Thyroid gland (tissue), 4 donors: ENCODE measurements at regions not wholly inside any gene's neighbourhood (a gene's known extent, or its start where the extent isn't known, plus 50 kb on each side); places are given as distances from the start of the nearest gene placed in this dataset.

Experiments
- DNase-seq, 2 donors: peaks; one replicate each; pipeline ENCODE4 v3.0.0-alpha.2; 2019
- H3K27ac ChIP-seq, 3 donors: fragments of 200-600 bp; sonication (generic); 1 replicate in 2 of 3; 2 replicates in 1 of 3; pipeline ENCODE4 v1.5.1; 2016 to 2019; ENCODE audit warnings: mild to moderate bottlenecking in 1 of 3, moderate library complexity in 1 of 3
- H3K27me3 ChIP-seq: fragments of 200-600 bp; sonication (generic); one replicate; pipeline ENCODE4 v1.5.1; 2019
- H3K36me3 ChIP-seq, 2 donors: fragments of 200-600 bp; sonication (generic); one replicate each; pipeline ENCODE4 v1.5.1; 2016 to 2019
- H3K4me1 ChIP-seq, 2 donors: fragments of 200-600 bp; sonication (generic); one replicate each; pipeline ENCODE4 v1.5.1; 2017 to 2019
- H3K4me3 ChIP-seq, 3 donors: fragments of 200-600 bp; sonication (generic); replicated peaks in 1 of 3; 1 replicate in 2 of 3; 2 replicates in 1 of 3; pipeline ENCODE4 v1.5.1; 2016; ENCODE audit warnings: mild to moderate bottlenecking in 1 of 3
- H3K9me3 ChIP-seq: fragments of 200-600 bp; sonication (generic); one replicate; pipeline ENCODE4 v1.5.1; 2017
- CTCF ChIP-seq, 6 experiments: fragments of 200-600 bp in 3 of 6; fragments of 450-650 bp in 3 of 6; sonication (generic) in 3 of 6; IDR thresholded peaks; one replicate each; pipeline ENCODE4 v1.5.1; 2016 to 2019; ENCODE audit warnings: antibody characterized with exemption in 6 of 6, mild to moderate bottlenecking in 2 of 6, inconsistent platforms in 1 of 6, moderate library complexity in 1 of 6
- POLR2A ChIP-seq, 2 donors: fragments of 450-650 bp; IDR thresholded peaks; one replicate each; pipeline ENCODE4 v1.6.1; 2017; ENCODE audit warnings: antibody characterized with exemption in 2 of 2, mild to moderate bottlenecking in 2 of 2, moderate library complexity in 1 of 2
- WGBS, 2 donors: methylation state at CpG; one replicate each; pipeline ENCODE4 v1.1.5; 2017; 5-methylcytosine and 5-hydroxymethylcytosine counted together
- intact Hi-C: fragments of 100-400 bp; cut with DNase I; formaldehyde crosslinking; loops from one replicate; pipeline ENCODE4 v1.15.1; 2023

- no peak overlapping the region for H3K27ac ChIP-seq
- no peaks in the 10 kb centered on the region for H3K27me3 ChIP-seq
- H3K9me3 ChIP-seq, result no peaks in the 10 kb centered on the region
- WGBS, 2 donors, result 78 to 79% methylated on average over 3 of the region's 3 CpGs
- no peak for TF ChIP-seq CTCF (IDR thresholded peaks at IDR 0.05)
- H3K4me3 ChIP-seq, result no peak overlapping the region
- no peaks in the 10 kb centered on the region for H3K36me3 ChIP-seq
- H3K4me1 ChIP-seq, result no peaks in the 10 kb centered on the region
- intact Hi-C loops, result no loop called here
- no peak for DNase-seq
Observed at GRCh38 chr11:101362643-101363042, 221.2 kb downstream of the TRPC6 start.

- Histone ChIP-seq H3K9me3 (no peaks in the 10 kb centered on the region), H3K36me3 (no peaks in the 10 kb centered on the region), H3K4me1 (no peaks in the 10 kb centered on the region), H3K27me3 (no peaks in the 10 kb centered on the region), H3K27ac (no peak overlapping the region), H3K4me3 (no peak overlapping the region)
- 76 to 82% methylated on average over 1 of the region's 1 CpG for WGBS, 2 donors
- intact Hi-C loops, result no loop called here
- no peak for TF ChIP-seq POLR2A (IDR thresholded peaks at IDR 0.05)
- no peak for TF ChIP-seq CTCF (IDR thresholded peaks at IDR 0.05)
- DNase-seq, result no peak
Observed at GRCh38 chr11:101357771-101358170, 226.0 kb downstream of the TRPC6 start.

- H3K9me3 ChIP-seq, result no peaks in the 10 kb centered on the region
- no peak overlapping the region for H3K4me3 ChIP-seq
- 77 to 89% methylated on average over 4 of the region's 4 CpGs for WGBS, 2 donors
- H3K27me3 ChIP-seq, result no peaks in the 10 kb centered on the region
- no peaks in the 10 kb centered on the region for H3K36me3 ChIP-seq
- TF ChIP-seq POLR2A (IDR thresholded peaks at IDR 0.05), result no peak
- TF ChIP-seq CTCF (IDR thresholded peaks at IDR 0.05), result no peak
- H3K27ac ChIP-seq, result no peak overlapping the region
- intact Hi-C loops, result no loop called here
- DNase-seq, result no peak
- H3K4me1 ChIP-seq, result no peaks in the 10 kb centered on the region
Observed at GRCh38 chr11:101354801-101355200, 225.2 kb upstream of the PGR start.

GRCh38 chr11:101348786-101349185, 219.2 kb upstream of the PGR start:
- no peaks in the 10 kb centered on the region for H3K27me3 ChIP-seq
- no peaks in the 10 kb centered on the region for H3K4me1 ChIP-seq
- DNase-seq, result no peak
- 70 to 76% methylated on average over 3 of the region's 3 CpGs for WGBS, 2 donors
- no peak overlapping the region for H3K27ac ChIP-seq
- intact Hi-C loops, result no loop called here
- H3K36me3 ChIP-seq, result no peaks in the 10 kb centered on the region
- TF ChIP-seq CTCF (IDR thresholded peaks at IDR 0.05), result no peak
- no peak for TF ChIP-seq POLR2A (IDR thresholded peaks at IDR 0.05)
- no peaks in the 10 kb centered on the region for H3K9me3 ChIP-seq
- H3K4me3 ChIP-seq, result no peak overlapping the region

- no peak overlapping the region for H3K4me3 ChIP-seq
- H3K27ac ChIP-seq, result no peak overlapping the region
Observed at GRCh38 chr11:101346591-101346990, 217.0 kb upstream of the PGR start.

More at GRCh38 chr11:101346591-101346990, 217.0 kb upstream of the PGR start:
- TF ChIP-seq CTCF (IDR thresholded peaks at IDR 0.05) (no peak), POLR2A (IDR thresholded peaks at IDR 0.05) (no peak)
- intact Hi-C loops, result no loop called here
- H3K27me3 ChIP-seq, result no peaks in the 10 kb centered on the region
- no peaks in the 10 kb centered on the region for H3K36me3 ChIP-seq
- 73 to 75% methylated on average over 4 of the region's 4 CpGs for WGBS, 2 donors
- no peaks in the 10 kb centered on the region for H3K4me1 ChIP-seq
- no peak for DNase-seq
- H3K9me3 ChIP-seq, result no peaks in the 10 kb centered on the region
